ENCODE measurements at regions not wholly inside any gene's neighbourhood (a gene's known extent, or its start where the extent isn't known, plus 50 kb on each side); places are given as distances from the start of the nearest gene placed in this dataset.
"Not testable (repeated sequence)": the region's sequence is repeated elsewhere in the genome, so short reads cannot be mapped to it uniquely, and the experiment has no call there.

GRCh38 chr11:38543311-38543710 is 1945.3 kb upstream of the RAG2 start:
- no peak for DNase-seq

DNA sequence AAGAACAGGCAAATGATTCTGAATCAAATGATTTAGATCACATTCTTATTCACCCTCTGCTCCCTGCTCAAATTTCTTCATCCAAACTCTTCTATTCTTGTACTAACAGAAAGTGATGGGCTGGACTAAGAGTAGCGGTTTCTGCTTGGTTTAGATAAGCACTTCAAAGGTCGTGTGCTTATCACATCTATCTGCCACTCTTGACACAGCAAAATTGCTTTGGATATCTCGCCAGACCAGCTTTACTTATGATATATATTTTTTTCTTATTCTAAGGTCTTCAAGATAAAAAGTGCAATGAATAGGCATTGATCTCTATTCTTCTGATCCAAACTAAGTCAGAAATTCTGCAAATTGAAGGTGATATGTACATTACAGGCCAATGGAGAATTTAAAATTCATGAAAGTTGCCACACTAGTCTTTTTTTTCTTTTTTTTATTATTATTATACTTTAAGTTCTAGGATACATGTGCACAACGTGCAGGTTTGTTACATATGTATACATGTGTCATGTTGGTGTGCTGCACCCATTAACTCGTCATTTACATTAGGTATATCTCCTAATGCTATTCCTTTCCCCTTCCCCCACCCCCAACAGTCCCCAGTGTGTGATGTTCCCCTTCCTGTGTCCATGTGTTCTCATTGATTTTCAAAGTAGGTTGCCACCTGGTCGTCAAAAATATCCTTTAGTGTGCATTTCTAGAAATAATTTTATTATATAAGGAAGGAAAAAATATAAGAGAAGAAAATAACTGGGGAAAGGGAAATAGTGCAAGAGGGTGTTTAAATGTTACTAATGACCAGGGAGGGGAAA is 1941.0 kb upstream of the RAG2 start:
- DNase-seq, result no peak

- no peak for DNase-seq
Observed at GRCh38 chr11:38530226-38530625, 1932.2 kb upstream of the RAG2 start.

DNA sequence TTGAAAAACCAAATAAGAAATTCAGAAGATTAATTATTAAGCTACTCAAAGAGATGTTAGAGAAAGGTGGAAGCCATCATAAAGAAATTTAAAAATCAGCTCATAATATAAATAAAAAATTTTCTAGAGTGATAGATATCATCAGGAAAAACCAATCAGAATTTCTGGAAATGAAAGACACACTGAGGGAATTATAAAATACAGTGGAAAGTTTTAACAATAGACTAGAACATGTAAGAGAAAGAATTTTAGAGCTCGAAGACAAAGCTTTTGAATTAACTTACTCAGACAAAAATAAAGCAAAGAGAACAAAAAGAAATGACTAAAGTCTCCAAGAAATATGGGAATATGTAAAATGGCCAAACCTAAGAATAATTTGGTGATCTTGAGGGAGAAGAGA is 1926.9 kb upstream of the RAG2 start:
- DNase-seq, result no peak

DNA sequence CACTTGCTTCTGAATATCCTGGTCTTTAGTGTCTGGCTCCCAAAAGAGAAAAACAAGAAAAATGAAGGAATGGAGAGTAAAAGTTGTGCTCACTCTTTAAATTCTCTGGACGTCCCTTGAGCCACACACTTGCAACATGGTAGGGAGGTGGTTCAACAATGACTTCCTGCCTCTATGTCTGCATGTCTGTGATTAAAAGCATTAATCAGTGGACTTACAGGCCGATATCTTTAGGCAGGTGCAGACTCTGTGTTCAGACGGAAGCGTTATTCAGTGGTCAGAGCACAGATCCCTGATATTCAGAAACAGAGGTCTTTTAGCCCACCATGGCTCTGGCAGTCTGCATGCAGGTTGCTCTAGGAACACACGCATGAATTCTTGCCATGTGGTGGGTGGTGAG is 1920.0 kb upstream of the RAG2 start:
- DNase-seq, result no peak

DNA sequence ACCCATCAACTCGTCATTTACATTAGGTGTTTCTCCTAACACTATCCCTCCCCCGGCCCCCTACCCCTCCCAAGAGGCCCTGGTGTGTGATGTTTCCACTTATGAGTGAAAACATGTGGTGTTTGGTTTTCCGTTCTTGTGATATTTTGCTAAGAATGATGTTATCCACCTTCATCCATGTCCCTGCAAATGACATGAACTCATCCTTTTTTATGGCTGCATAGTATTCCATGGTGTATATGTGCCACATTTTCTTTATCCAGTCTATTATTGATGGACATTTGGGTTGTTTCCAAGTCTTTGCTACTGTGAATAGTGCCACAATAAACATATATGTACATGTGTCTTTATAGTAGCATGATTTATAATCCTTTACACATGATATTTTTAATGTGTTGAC is 1914.8 kb upstream of the RAG2 start:
- not testable (repeated sequence) for DNase-seq

- DNase-seq, result no peak
Observed at GRCh38 chr11:38510041-38510440, 1912.0 kb upstream of the RAG2 start.

- DNase-seq, result no peak
Observed at GRCh38 chr11:38503876-38504275, 1905.8 kb upstream of the RAG2 start.

GRCh38 chr11:38498721-38499120 is 1900.7 kb upstream of the RAG2 start:
- no peak for DNase-seq

- no peak for DNase-seq
Observed at GRCh38 chr11:38491986-38492385, 1894.0 kb upstream of the RAG2 start.

DNA sequence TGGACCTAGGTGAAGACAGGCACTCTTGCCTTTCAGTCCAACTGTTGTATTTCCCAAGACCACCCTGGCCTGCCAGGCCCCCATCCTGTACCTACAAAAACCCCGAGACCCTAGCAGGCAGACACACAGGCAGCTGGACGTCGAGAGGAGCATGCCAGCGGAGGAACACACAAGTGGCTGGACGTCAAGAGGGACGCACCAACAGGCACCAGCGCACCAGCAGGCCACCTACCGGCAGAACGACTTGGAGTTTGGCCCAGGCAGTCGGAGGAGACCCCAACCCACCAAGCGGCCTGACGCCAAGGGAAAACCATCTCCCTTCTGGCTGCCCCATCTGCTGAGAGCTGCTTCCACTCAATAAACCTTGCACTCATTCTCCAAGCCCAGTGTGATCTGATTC is 1883.4 kb upstream of the RAG2 start:
- no peak for DNase-seq

- DNase-seq, result no peak
Observed at GRCh38 chr11:38476808-38477575, 1879.0 kb upstream of the RAG2 start.

DNA sequence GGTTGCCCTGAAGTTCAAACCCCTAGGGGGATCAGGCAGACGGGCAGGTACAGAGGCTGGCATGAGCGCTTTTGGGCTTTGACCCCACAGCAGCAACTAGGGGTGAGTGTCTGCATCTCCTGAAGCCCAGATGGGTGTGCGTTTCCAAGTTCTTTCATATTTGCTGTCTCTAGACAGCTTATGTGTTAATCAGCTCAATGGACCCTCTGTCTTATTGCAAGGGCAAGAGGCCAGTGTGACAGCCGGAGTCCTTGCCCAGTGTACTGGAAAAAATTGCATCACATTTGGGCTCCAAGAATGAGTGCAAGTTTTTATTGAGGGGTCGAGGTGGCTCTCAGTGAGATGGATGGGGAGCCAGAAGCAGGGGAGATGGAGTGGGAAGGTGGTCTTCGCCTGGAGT is 1863.7 kb upstream of the RAG2 start:
- DNase-seq, result no peak

DNA sequence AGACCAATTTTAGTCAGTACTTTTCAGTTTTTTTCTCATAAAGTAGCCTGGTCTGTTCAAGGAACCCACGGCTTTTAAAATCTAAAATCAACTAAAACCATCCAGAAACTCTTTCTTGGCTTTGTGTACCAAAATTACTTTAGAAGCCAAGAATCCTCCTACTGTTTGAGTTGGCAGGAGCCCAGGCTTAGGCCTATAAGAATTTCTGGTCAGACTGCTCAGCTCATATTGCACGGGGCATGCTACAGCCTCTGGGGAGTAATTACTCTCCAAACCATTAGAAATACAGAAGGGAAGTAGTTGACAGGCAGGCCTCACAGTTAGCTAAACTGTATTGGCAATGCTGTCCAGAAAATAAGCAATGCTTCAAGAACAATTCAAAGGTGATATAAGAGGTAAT is 1862.9 kb upstream of the RAG2 start:
- DNase-seq, result no peak

GRCh38 chr11:38460429-38460828 is 1862.4 kb upstream of the RAG2 start:
- DNase-seq, result no peak

DNA sequence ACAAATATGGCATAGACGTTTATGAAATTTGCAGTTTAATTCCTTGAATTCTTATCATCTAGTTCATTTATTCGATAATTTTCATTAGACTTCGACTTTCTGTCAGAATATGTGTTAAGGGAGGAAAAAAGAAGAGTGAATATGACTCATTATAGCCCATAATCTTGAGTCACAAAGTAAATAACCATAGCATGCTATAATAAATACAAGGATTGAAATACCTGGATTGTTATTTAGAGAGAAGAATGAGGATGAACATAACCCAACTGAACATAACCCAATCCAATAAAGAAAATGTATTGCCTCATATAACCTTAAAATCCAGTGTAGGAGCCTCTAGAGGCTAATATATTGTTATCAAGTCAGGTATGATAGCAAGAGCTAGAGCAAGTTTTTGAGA is 1858.3 kb upstream of the RAG2 start:
- no peak for DNase-seq

DNA sequence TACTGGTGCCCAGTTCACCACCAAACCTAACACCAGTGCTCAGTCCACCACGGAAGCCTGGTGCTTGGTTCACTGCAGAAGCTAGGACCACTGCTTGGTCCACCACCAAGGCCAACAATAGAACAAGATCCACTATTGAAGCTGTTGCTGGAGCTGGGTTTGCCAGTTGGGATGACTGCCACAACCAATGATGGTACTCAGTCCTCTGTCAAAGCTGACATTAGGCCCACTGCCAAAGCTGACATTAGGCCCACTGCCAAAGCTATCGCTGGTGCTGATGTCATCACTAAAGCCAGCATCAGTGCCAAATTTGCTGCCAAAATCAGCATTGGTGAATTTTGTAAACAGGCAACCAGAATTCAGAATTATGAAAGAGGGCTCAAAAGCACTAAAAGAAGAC is 1850.2 kb upstream of the RAG2 start:
- no peak for DNase-seq

DNA sequence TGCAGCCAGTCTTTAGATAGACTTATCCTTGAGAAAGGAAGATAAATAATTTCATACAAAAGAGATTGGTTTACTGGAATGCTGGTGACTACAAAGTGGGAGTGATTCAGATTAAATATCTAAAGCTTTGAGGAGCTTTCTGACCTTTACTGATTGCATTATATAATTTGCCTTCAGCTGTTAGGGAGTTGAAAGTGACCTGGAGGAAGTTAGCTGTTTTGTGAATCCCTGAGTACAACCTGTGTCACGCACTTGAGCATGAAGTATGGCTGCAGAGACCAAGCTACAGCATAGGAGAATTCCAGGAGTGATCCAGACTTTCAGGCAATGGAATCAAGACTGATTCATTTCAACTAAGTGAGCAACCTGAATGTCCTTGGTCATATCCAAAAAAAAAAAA is 1848.3 kb upstream of the RAG2 start:
- no peak for DNase-seq

DNA sequence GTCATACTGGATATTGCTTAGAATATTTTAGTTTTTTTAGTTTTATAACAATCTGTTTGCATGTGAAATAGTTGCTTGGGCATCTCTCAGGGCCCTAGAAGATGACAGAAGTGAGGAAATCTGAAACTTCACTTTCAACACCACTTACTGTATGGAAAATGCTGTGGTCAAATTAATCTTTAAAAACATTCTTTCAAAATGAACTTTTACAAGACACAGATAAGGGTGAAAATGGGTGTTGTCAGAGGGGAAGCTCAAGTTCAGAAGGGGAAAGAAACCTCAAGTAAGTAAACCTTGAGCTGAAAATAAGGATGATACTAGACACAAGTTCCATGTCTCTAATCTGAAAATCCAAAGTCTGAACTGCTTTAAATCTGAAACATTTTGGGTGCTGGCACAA is 1840.1 kb upstream of the RAG2 start:
- DNase-seq, result no peak

GRCh38 chr11:38425578-38425977 is 1827.5 kb upstream of the RAG2 start:
- no peak for DNase-seq

DNA sequence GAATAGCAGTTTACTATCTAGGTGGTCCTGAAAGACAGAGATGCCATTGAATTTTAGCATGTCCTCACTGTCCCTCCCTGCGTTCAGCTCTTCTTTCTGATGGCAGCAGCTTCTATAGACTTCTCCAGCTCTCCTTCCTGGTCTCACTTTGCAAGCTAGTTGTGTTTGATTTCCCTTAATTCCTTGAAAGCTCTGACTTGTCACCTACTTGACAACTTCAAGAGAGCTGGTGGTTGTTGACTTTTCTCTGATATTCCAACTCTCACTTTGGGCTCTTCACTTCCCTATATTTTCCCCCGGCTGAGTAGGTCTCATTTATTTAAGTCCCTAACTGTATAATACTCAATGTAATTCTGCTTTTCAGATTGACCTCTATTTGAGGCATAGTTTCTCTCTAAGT is 1825.0 kb upstream of the RAG2 start:
- DNase-seq, result no peak

DNA sequence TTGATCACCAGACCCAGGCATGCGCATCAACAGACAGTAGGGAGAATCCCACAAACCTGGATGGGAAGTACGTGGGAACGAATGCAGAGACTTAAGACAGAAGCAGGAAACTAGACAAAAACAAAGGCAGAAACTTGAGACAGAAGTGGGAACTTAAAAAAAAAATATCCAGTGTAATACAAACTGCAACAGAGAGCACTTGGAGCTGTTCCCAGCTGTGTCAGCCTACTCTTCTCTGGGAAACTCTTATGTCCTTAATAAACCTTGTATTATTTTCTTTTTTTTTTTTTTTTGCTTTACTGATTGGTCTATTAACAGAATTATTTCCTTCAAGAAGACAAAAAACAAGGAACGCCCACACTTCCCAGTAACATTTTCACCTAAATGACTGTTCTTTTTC is 1818.1 kb upstream of the RAG2 start:
- no peak for DNase-seq

- no peak for DNase-seq
Observed at GRCh38 chr11:38411149-38411548, 1813.1 kb upstream of the RAG2 start.

GRCh38 chr11:38402063-38402462 is 1804.0 kb upstream of the RAG2 start:
- no peak for DNase-seq

DNA sequence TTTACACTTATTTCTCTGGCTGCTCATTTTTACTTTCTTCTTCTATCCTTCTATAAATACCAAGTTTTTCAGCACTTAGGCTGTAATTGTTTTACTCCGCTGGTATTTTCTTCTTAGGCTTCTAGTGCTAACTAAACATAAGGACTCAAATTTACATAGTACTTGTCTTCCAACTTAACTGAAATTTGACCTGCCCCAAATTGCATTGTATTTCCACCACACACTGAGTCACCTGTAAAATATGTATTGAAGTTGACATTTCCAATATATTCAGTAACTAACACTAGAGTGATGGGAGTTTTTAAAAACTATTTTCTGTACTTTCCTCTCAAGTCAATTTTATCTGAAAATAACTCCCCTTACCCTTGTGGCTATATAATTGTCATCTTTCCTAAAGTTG is 1794.1 kb upstream of the RAG2 start:
- DNase-seq, result no peak

Measured in activated CD4-positive, alpha-beta T cell treated with anti-CD3 and anti-CD28 coated beads for 48 hours (primary cell).